Endodermal cell (in vitro differentiated cells): ENCODE measurements at regions not wholly inside any gene's neighbourhood (a gene's known extent, or its start where the extent isn't known, plus 50 kb on each side); places are given as distances from the start of the nearest gene placed in this dataset.

Experiments used
- DNase-seq: peaks from one replicate; pipeline ENCODE4 v3.0.0-alpha.2; 2017
- H3K27ac ChIP-seq: 2 replicates; pipeline ENCODE4 v1.5.1; 2013; ENCODE audit warnings: mild to moderate bottlenecking, low read depth, low read length, moderate library complexity
- H3K27me3 ChIP-seq: 2 replicates; pipeline ENCODE4 v1.6.1; 2013; ENCODE audit warnings: mild to moderate bottlenecking, low read length, moderate library complexity; ENCODE audit not compliant: insufficient read depth, control insufficient read depth, poor library complexity, severe bottlenecking
- H3K36me3 ChIP-seq: 2 replicates; pipeline ENCODE4 v1.7.0; 2013; ENCODE audit warnings: mild to moderate bottlenecking, low read length, moderate library complexity; ENCODE audit not compliant: control insufficient read depth, insufficient read depth
- H3K4me1 ChIP-seq: one replicate; pipeline ENCODE4 v1.7.0; 2013; ENCODE audit warnings: low read length; ENCODE audit not compliant: control insufficient read depth, insufficient read depth
- H3K4me3 ChIP-seq: 2 replicates; pipeline ENCODE4 v1.5.1; 2013; ENCODE audit warnings: mild to moderate bottlenecking, low read length, moderate library complexity
- H3K9ac ChIP-seq: 2 replicates; pipeline ENCODE4 v1.6.1; 2013; ENCODE audit warnings: mild to moderate bottlenecking, low read length, moderate library complexity; ENCODE audit not compliant: poor library complexity, severe bottlenecking; ENCODE audit errors: extremely low read depth
- H3K9me3 ChIP-seq: 2 replicates; pipeline ENCODE4 v1.6.1; 2013; ENCODE audit warnings: mild to moderate bottlenecking, low read length, moderate library complexity; ENCODE audit not compliant: control insufficient read depth
- H3K27ac Mint-ChIP-seq: 2 replicates; pipeline ENCODE4 v1.8.0; 2020; ENCODE audit warnings: mixed read lengths
- H3K27me3 Mint-ChIP-seq: 2 replicates; pipeline ENCODE4 v1.8.0; 2021; ENCODE audit warnings: mild to moderate bottlenecking, mixed read lengths; ENCODE audit not compliant: insufficient read depth
- H3K36me3 Mint-ChIP-seq: 2 replicates; pipeline ENCODE4 v1.8.0; 2020; ENCODE audit warnings: low read depth, mixed read lengths
- H3K4me1 Mint-ChIP-seq: 2 replicates; pipeline ENCODE4 v1.8.0; 2020; ENCODE audit warnings: mixed read lengths
- H3K4me3 Mint-ChIP-seq: 2 replicates; pipeline ENCODE4 v1.8.0; 2020; ENCODE audit warnings: mild to moderate bottlenecking, moderate library complexity, mixed read lengths
- H3K9me3 Mint-ChIP-seq: 2 replicates; pipeline ENCODE4 v1.8.0; 2020; ENCODE audit warnings: mild to moderate bottlenecking, mixed read lengths
- CTCF ChIP-seq: fragments of 200-600 bp; sonication (generic); conservative IDR thresholded peaks from 2 replicates; pipeline ENCODE4 v1.5.0; 2021; ENCODE audit warnings: antibody characterized with exemption, mild to moderate bottlenecking
- WGBS, 2 experiments: methylation state at CpG; one replicate each; pipeline versions ENCODE4 v1.1.5 to v1.1.7; 2013; ENCODE audit warnings: missing lambda C conversion rate in 2 of 2, mixed read lengths in 1 of 2; ENCODE audit not compliant: insufficient coverage in 1 of 2, insufficient read length in 1 of 2; 5-methylcytosine and 5-hydroxymethylcytosine counted together

DNA sequence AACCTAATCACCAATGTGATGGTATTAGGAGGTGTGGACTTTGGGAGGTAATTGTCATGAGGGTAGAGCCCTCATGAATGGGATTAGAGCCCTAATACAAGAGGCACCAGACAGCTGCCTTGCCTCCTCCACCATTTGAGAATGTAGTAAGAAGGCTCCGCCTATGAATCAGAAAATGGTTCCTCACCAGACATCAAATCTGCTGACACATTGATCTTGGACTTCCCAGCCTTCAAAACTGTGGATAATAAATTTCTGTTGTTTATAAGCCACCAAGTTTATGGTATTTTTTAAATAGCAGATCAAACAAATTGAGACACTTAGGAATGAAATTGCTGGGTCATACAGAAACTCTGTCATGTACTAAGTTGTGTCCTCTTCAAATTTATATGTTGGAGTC is 56.8 kb upstream of the COL6A5 start:
- H3K27ac Mint-ChIP-seq, result no peak overlapping the region
- H3K36me3 Mint-ChIP-seq, result no peaks in the 10 kb centered on the region
- H3K36me3 ChIP-seq, result no peaks in the 10 kb centered on the region
- 100% methylated on average over 1 of the region's 1 CpG; no CpG with 5 or more reads in 1 of the 2 experiments for WGBS, 2 experiments
- H3K4me1 ChIP-seq, result no peaks in the 10 kb centered on the region
- H3K9me3 Mint-ChIP-seq, result no peaks in the 10 kb centered on the region
- no peaks in the 10 kb centered on the region for H3K27me3 Mint-ChIP-seq
- H3K4me3 ChIP-seq, result no peak overlapping the region
- H3K9me3 ChIP-seq, result no peaks in the 10 kb centered on the region
- no peak overlapping the region for H3K27ac ChIP-seq
- no peaks in the 10 kb centered on the region for H3K4me1 Mint-ChIP-seq
- no peak overlapping the region for H3K9ac ChIP-seq
- DNase-seq, result no peak
- H3K27me3 ChIP-seq, result no peaks in the 10 kb centered on the region
- no peak for TF ChIP-seq CTCF
- H3K4me3 Mint-ChIP-seq, result no peak overlapping the region

GRCh38 chr3:130291148-130291547 is 54.3 kb upstream of the COL6A5 start:
- Mint-ChIP-seq H3K4me1 (no peaks in the 10 kb centered on the region), H3K36me3 (no peaks in the 10 kb centered on the region), H3K9me3 (peaks cover 8% of the 10 kb centered on the region), H3K27me3 (no peaks in the 10 kb centered on the region), H3K27ac (no peak overlapping the region), H3K4me3 (no peak overlapping the region)
- no peak overlapping the region for H3K9ac ChIP-seq
- no peaks in the 10 kb centered on the region for H3K27me3 ChIP-seq
- no peaks in the 10 kb centered on the region for H3K9me3 ChIP-seq
- no peak overlapping the region for H3K4me3 ChIP-seq
- WGBS, 2 experiments, result 92 to 100% methylated on average over 2 of the region's 2 CpGs
- no peak overlapping the region for H3K27ac ChIP-seq
- no peaks in the 10 kb centered on the region for H3K36me3 ChIP-seq
- no peaks in the 10 kb centered on the region for H3K4me1 ChIP-seq
- no peak for DNase-seq
- no peak for TF ChIP-seq CTCF

DNA sequence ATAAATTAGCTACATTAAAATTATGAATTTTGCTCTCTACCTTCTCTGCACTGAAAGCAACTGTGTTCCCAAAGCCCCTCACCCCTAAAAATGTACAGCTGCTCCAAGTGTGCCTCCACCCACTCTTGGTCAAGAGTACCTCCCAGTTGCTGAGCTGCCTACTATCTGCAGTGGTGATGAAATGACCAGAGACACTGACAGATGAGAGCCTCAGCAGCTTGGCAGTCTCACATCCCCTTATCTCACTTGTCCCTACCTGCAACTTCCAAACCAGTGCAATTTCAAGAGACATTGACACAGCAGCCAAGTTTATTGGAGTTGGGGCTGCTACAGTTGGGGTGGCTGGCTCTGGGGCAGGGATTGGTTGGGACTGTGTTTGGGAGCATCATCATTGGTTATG is 52.2 kb upstream of the COL6A5 start:
- no peaks in the 10 kb centered on the region for H3K9me3 ChIP-seq
- H3K27ac ChIP-seq, result no peak overlapping the region
- H3K4me1 ChIP-seq, result no peaks in the 10 kb centered on the region
- H3K27ac Mint-ChIP-seq, result no peak overlapping the region
- H3K27me3 Mint-ChIP-seq, result no peaks in the 10 kb centered on the region
- H3K27me3 ChIP-seq, result no peaks in the 10 kb centered on the region
- H3K4me3 Mint-ChIP-seq, result no peak overlapping the region
- no peaks in the 10 kb centered on the region for H3K36me3 Mint-ChIP-seq
- no peaks in the 10 kb centered on the region for H3K36me3 ChIP-seq
- TF ChIP-seq CTCF, result no peak
- H3K9me3 Mint-ChIP-seq, result peaks cover 16% of the 10 kb centered on the region
- DNase-seq, result no peak
- H3K9ac ChIP-seq, result no peak overlapping the region
- no peaks in the 10 kb centered on the region for H3K4me1 Mint-ChIP-seq
- no peak overlapping the region for H3K4me3 ChIP-seq
